Activated T-helper 2 cell treated with anti-CD3 and anti-CD28 coated beads, Interferon-gamma antibody, Interleukin-2, Interleukin-4, amounts not matched to agents 10 μg/mL and 5 μg/mL and 100 μg/mL, durations not matched to agents 14 hours and 24 hours and 36 hours (primary cell): ENCODE measurements at regions not wholly inside any gene's neighbourhood (a gene's known extent, or its start where the extent isn't known, plus 50 kb on each side); places are given as distances from the start of the nearest gene placed in this dataset.
"Not testable (repeated sequence)": the region's sequence is repeated elsewhere in the genome, so short reads cannot be mapped to it uniquely, and the experiment has no call there.

ENCODE experiments used
- DNase-seq: peaks from one replicate; pipeline ENCODE4 v3.0.0; 2021; ENCODE audit warnings: low spot score
- H3K27ac Mint-ChIP-seq: one replicate; pipeline ENCODE4 v1.8.0; 2021; ENCODE audit warnings: mixed read lengths
- H3K27me3 Mint-ChIP-seq: one replicate; pipeline ENCODE4 v1.8.0; 2021; ENCODE audit warnings: low read depth, mixed read lengths
- H3K36me3 Mint-ChIP-seq: one replicate; pipeline ENCODE4 v1.8.0; 2021; ENCODE audit warnings: low read depth, mixed read lengths
- H3K4me1 Mint-ChIP-seq: one replicate; pipeline ENCODE4 v1.8.0; 2021; ENCODE audit warnings: low read depth, mixed read lengths
- H3K4me3 Mint-ChIP-seq: one replicate; pipeline ENCODE4 v1.8.0; 2021; ENCODE audit warnings: low read depth, mild to moderate bottlenecking, moderate library complexity, mixed read lengths
- H3K9me3 Mint-ChIP-seq: one replicate; pipeline ENCODE4 v1.8.0; 2021; ENCODE audit warnings: mixed read lengths
- intact Hi-C: fragments of 100-400 bp; cut with micrococcal nuclease; formaldehyde crosslinking; loops from one replicate; pipeline ENCODE4 v1.15.1; 2023

DNA sequence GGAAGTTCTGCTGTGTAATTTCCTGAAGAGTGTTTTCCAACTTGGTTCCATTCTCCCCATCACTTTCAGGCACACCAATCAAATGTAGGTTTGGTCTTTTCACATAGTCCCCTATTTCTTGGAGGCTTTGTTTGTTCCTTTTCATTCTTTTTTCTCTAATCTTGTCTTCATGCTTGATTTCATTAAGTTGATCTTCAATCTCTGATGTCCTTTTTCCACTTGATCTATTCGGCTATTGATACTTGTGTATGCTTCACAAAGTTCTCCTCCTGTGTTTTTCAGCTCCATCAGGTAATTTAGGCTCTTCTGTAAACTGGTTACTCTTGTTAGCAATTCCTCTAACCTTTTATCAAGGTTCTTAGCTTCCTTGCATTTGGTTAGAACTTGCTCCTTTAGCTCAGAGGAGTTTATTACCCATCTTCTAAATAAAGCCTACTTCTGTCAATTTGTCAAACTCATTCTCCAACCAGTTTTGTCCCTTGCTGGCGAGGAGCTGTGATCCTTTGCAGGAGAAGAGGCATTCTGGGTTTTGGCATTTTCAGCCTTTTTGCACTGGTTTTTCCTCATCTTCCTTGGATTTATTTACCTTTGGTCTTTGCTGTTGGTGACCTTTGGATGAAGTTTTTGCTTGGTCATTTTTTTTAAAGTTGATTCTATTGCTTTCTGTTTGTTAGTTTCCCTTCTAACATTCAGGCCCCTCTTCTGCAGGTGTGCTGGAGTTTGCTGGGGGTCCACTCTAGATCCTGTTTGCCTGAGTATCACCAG is 261.5 kb downstream of the FOXG1 start:
- intact Hi-C loops, H3K27me3 Mint-ChIP-seq, DNase-seq, H3K36me3 Mint-ChIP-seq, H3K4me1 Mint-ChIP-seq, H3K4me3 Mint-ChIP-seq, H3K27ac Mint-ChIP-seq: not testable (repeated sequence)
- H3K9me3 Mint-ChIP-seq: peaks cover 51% of the 10 kb centered on the region

DNA sequence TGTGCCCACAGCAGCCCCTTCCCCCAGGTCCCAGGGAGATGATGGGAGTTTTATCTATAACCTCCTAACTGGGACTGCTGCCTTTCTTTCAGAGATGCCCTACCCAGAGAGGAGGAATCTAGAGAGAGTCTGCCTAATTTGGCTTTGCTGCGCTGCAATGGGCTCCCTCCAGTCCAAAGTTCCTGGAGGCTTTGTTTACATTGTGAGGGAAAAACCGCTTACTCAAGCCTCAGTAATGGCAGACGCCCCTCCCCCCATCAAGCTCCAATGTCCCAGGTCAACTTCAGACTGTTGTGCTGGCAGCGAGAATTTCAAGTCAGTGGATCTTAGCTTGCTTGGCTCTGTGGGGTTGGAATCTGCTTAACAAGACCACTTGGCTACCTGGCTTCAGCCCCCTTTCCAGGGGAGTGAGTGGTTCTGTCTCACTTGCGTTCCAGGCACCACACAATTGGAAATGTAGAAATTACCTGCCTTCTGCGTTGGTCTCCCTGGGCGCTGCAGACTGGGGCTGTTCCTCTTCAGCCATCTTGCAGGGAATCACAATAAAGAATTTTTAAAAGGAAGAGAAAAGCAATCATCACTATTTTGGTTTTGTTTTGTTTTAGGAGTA is 262.5 kb downstream of the FOXG1 start:
- no peaks in the 10 kb centered on the region for H3K36me3 Mint-ChIP-seq
- intact Hi-C loops: no loop called here
- no peaks in the 10 kb centered on the region for H3K27me3 Mint-ChIP-seq
- no peak for DNase-seq
- H3K4me3 Mint-ChIP-seq: no peak overlapping the region
- H3K27ac Mint-ChIP-seq: no peak overlapping the region
- H3K9me3 Mint-ChIP-seq: peaks cover 51% of the 10 kb centered on the region
- no peaks in the 10 kb centered on the region for H3K4me1 Mint-ChIP-seq

- Mint-ChIP-seq H3K27ac (no peak overlapping the region), H3K27me3 (no peaks in the 10 kb centered on the region), H3K4me1 (no peaks in the 10 kb centered on the region), H3K4me3 (no peak overlapping the region), H3K36me3 (no peaks in the 10 kb centered on the region), H3K9me3 (peaks cover 49% of the 10 kb centered on the region)
- intact Hi-C loops: no loop called here
- no peak for DNase-seq
These were observed 263.5 kb downstream of the FOXG1 start for GRCh38 chr14:29030121-29030520.

GRCh38 chr14:29030970-29031369 is 264.4 kb downstream of the FOXG1 start:
- intact Hi-C loops: no loop called here
- H3K36me3 Mint-ChIP-seq: no peaks in the 10 kb centered on the region
- no peaks in the 10 kb centered on the region for H3K4me1 Mint-ChIP-seq
- no peak overlapping the region for H3K27ac Mint-ChIP-seq
- H3K27me3 Mint-ChIP-seq: no peaks in the 10 kb centered on the region
- no peak overlapping the region for H3K4me3 Mint-ChIP-seq
- no peak for DNase-seq
- peaks cover 56% of the 10 kb centered on the region for H3K9me3 Mint-ChIP-seq

- Mint-ChIP-seq H3K27me3 (no peaks in the 10 kb centered on the region), H3K9me3 (peaks cover 36% of the 10 kb centered on the region), H3K27ac (no peak overlapping the region), H3K4me1 (no peaks in the 10 kb centered on the region), H3K4me3 (no peak overlapping the region), H3K36me3 (no peaks in the 10 kb centered on the region)
- intact Hi-C loops: no loop called here
- no peak for DNase-seq
These were observed 268.5 kb downstream of the FOXG1 start for GRCh38 chr14:29035134-29035533.

- DNase-seq: no peak
- Mint-ChIP-seq H3K27ac (no peak overlapping the region), H3K36me3 (no peaks in the 10 kb centered on the region), H3K4me1 (no peaks in the 10 kb centered on the region), H3K4me3 (no peak overlapping the region), H3K9me3 (peaks cover 46% of the 10 kb centered on the region), H3K27me3 (no peaks in the 10 kb centered on the region)
- intact Hi-C loops: no loop called here
These were observed 270.8 kb downstream of the FOXG1 start for GRCh38 chr14:29037411-29037810.

GRCh38 chr14:29039171-29039570 is 272.6 kb downstream of the FOXG1 start:
- H3K4me3 Mint-ChIP-seq: no peak overlapping the region
- peaks cover 52% of the 10 kb centered on the region for H3K9me3 Mint-ChIP-seq
- no peaks in the 10 kb centered on the region for H3K36me3 Mint-ChIP-seq
- H3K27me3 Mint-ChIP-seq: no peaks in the 10 kb centered on the region
- H3K27ac Mint-ChIP-seq: no peak overlapping the region
- no peak for DNase-seq
- intact Hi-C loops: no loop called here
- H3K4me1 Mint-ChIP-seq: no peaks in the 10 kb centered on the region

DNA sequence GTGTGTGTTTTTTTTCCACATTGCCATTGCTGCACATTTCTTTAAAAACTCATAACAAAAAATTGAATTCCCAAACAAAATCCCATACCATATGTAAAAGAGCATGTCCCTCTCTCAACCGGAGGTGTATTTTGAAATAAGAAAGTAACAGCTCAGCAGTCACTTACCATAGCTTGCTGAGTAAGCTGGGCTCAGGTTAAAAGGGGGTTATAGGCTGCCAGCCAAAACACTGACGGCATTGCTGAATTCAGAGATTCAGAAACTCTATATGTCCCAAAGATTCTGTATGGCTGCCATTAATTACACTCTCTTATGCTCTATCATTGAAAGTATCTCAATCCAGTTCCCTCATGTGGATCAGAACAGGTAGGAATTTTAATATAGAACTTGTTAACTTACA is 276.0 kb downstream of the FOXG1 start:
- Mint-ChIP-seq H3K27ac (no peak overlapping the region), H3K4me1 (no peaks in the 10 kb centered on the region), H3K27me3 (no peaks in the 10 kb centered on the region), H3K4me3 (no peak overlapping the region), H3K9me3 (peaks cover 40% of the 10 kb centered on the region), H3K36me3 (no peaks in the 10 kb centered on the region)
- intact Hi-C loops: no loop called here
- DNase-seq: no peak

- intact Hi-C loops: no loop called here
- H3K4me3 Mint-ChIP-seq: no peak overlapping the region
- peaks cover 49% of the 10 kb centered on the region for H3K9me3 Mint-ChIP-seq
- no peak overlapping the region for H3K27ac Mint-ChIP-seq
- DNase-seq: no peak
- H3K27me3 Mint-ChIP-seq: no peaks in the 10 kb centered on the region
- no peaks in the 10 kb centered on the region for H3K4me1 Mint-ChIP-seq
- no peaks in the 10 kb centered on the region for H3K36me3 Mint-ChIP-seq
These were observed 277.1 kb downstream of the FOXG1 start for GRCh38 chr14:29043737-29044136.

GRCh38 chr14:29045237-29045636 is 278.6 kb downstream of the FOXG1 start:
- no peak overlapping the region for H3K4me3 Mint-ChIP-seq
- no peaks in the 10 kb centered on the region for H3K4me1 Mint-ChIP-seq
- peaks cover 52% of the 10 kb centered on the region for H3K9me3 Mint-ChIP-seq
- no peaks in the 10 kb centered on the region for H3K36me3 Mint-ChIP-seq
- H3K27ac Mint-ChIP-seq: no peak overlapping the region
- no peaks in the 10 kb centered on the region for H3K27me3 Mint-ChIP-seq
- no peak for DNase-seq
- intact Hi-C loops: no loop called here

GRCh38 chr14:29054119-29054518 is 287.5 kb downstream of the FOXG1 start:
- Mint-ChIP-seq H3K9me3 (peaks cover 50% of the 10 kb centered on the region), H3K36me3 (no peaks in the 10 kb centered on the region), H3K27ac (no peak overlapping the region), H3K27me3 (no peaks in the 10 kb centered on the region), H3K4me3 (no peak overlapping the region), H3K4me1 (no peaks in the 10 kb centered on the region)
- DNase-seq: no peak
- intact Hi-C loops: no loop called here

GRCh38 chr14:29056041-29056566 is 289.5 kb downstream of the FOXG1 start:
- no peak for DNase-seq
- Mint-ChIP-seq H3K27ac (no peak overlapping the region), H3K27me3 (no peaks in the 10 kb centered on the region), H3K9me3 (peaks cover 40% of the 10 kb centered on the region), H3K4me1 (no peaks in the 10 kb centered on the region), H3K36me3 (no peaks in the 10 kb centered on the region), H3K4me3 (no peak overlapping the region)
- intact Hi-C loops: no loop called here

- intact Hi-C loops: no loop called here
- no peak overlapping the region for H3K4me3 Mint-ChIP-seq
- no peaks in the 10 kb centered on the region for H3K36me3 Mint-ChIP-seq
- H3K9me3 Mint-ChIP-seq: peaks cover 40% of the 10 kb centered on the region
- no peak for DNase-seq
- H3K27me3 Mint-ChIP-seq: no peaks in the 10 kb centered on the region
- H3K27ac Mint-ChIP-seq: no peak overlapping the region
- H3K4me1 Mint-ChIP-seq: no peaks in the 10 kb centered on the region
These were observed 295.1 kb downstream of the FOXG1 start for GRCh38 chr14:29061702-29062101.
